NCI-H2029 (cell line): ENCODE measurements at regions not wholly inside any gene's neighbourhood (a gene's known extent, or its start where the extent isn't known, plus 50 kb on each side); places are given as distances from the start of the nearest gene placed in this dataset.
A peak's percentile ranks its signal among the peaks of the same experiment; 100 is the strongest.

Source experiments
- DNase-seq: peaks from one replicate; lab custom pipeline; 2025; lab: John Stamatoyannopoulos, UW

- no peak for DNase-seq
Measured at GRCh38 chr5:74059706-74060105, 433.7 kb downstream of the ARHGEF28 start.

GRCh38 chr5:74056789-74057164 lies 430.8 kb downstream of the ARHGEF28 start:
- no peak for DNase-seq

GRCh38 chr5:74056107-74056788 lies 430.3 kb downstream of the ARHGEF28 start:
- DNase-seq = no peak

GRCh38 chr5:74055486-74056106 lies 429.6 kb downstream of the ARHGEF28 start:
- DNase-seq = no peak

GRCh38 chr5:74054641-74055421 lies 428.8 kb downstream of the ARHGEF28 start:
- DNase-seq = no peak

- DNase-seq = no peak
Measured at GRCh38 chr5:74054139-74054538, 428.1 kb downstream of the ARHGEF28 start.

GRCh38 chr5:74052441-74053221 lies 426.6 kb downstream of the ARHGEF28 start:
- no peak for DNase-seq

GRCh38 chr5:74051076-74051475 lies 425.1 kb downstream of the ARHGEF28 start:
- no peak for DNase-seq

GRCh38 chr5:74044936-74045335 lies 418.9 kb downstream of the ARHGEF28 start:
- DNase-seq = no peak

GRCh38 chr5:74042959-74043358 lies 417.0 kb downstream of the ARHGEF28 start:
- DNase-seq = no peak

- DNase-seq = no peak
Measured at GRCh38 chr5:74042559-74042958, 416.6 kb downstream of the ARHGEF28 start.

- DNase-seq = no peak
Measured at GRCh38 chr5:74041913-74042312, 415.9 kb downstream of the ARHGEF28 start.

- peak; percentile 64 for DNase-seq
Measured at GRCh38 chr5:74040811-74041491, 415.0 kb downstream of the ARHGEF28 start.

- peak; percentile 66 for DNase-seq
Measured at GRCh38 chr5:74040065-74040551, 414.1 kb downstream of the ARHGEF28 start.

- DNase-seq = no peak
Measured at GRCh38 chr5:74037321-74037720, 411.3 kb downstream of the ARHGEF28 start.

- peak; percentile 30 for DNase-seq
Measured at GRCh38 chr5:74035521-74035937, 409.5 kb downstream of the ARHGEF28 start.

GRCh38 chr5:74034733-74035132 lies 408.7 kb downstream of the ARHGEF28 start:
- DNase-seq = no peak

GRCh38 chr5:74032617-74033016 lies 406.6 kb downstream of the ARHGEF28 start:
- no peak for DNase-seq

GRCh38 chr5:74031536-74031935 lies 405.5 kb downstream of the ARHGEF28 start:
- DNase-seq = no peak

GRCh38 chr5:74030821-74031220 lies 404.8 kb downstream of the ARHGEF28 start:
- no peak for DNase-seq

- no peak for DNase-seq
Measured at GRCh38 chr5:74030371-74030770, 404.4 kb downstream of the ARHGEF28 start.

GRCh38 chr5:74028976-74029375 lies 403.0 kb downstream of the ARHGEF28 start:
- DNase-seq = no peak
